Colonic mucosa (tissue), 4 donors: ENCODE measurements at regions not wholly inside any gene's neighbourhood (a gene's known extent, or its start where the extent isn't known, plus 50 kb on each side); places are given as distances from the start of the nearest gene placed in this dataset.

Experiments
- DNase-seq: peaks from one replicate; pipeline ENCODE4 v3.0.0-alpha.2; 2020
- H3K27ac ChIP-seq: fragments of 200-600 bp; one replicate; pipeline ENCODE4 v1.8.0; 2021
- H3K27me3 ChIP-seq: fragments of 200-600 bp; one replicate; pipeline ENCODE4 v1.8.0; 2021
- H3K36me3 ChIP-seq: fragments of 200-600 bp; one replicate; pipeline ENCODE4 v1.8.0; 2021
- H3K4me1 ChIP-seq: fragments of 200-600 bp; one replicate; pipeline ENCODE4 v1.8.0; 2021; ENCODE audit warnings: mild to moderate bottlenecking
- H3K4me3 ChIP-seq: fragments of 200-600 bp; one replicate; pipeline ENCODE4 v1.8.0; 2021
- H3K9ac ChIP-seq, 2 donors: one replicate each; pipeline ENCODE4 v1.7.0; 2013; ENCODE audit warnings: control low read depth in 2 of 2, low read depth in 2 of 2, low read length in 2 of 2
- H3K9me3 ChIP-seq: fragments of 200-600 bp; one replicate; pipeline ENCODE4 v1.8.0; 2021
- intact Hi-C: fragments of 100-400 bp; cut with DNase I; formaldehyde crosslinking; loops from one replicate; pipeline ENCODE4 v1.14.1; 2022
- TF ChIP-seq, protein P1 (sequence below): fragments of 200-600 bp; IDR thresholded peaks from one replicate; pipeline ENCODE4 v1.8.0; 2022; ENCODE audit warnings: antibody characterized with exemption, mild to moderate bottlenecking
- donor health status: healthy.
- donor health status: DM: no; HTN: no; CAD: no.
- donor health status: DM: no; HTN: no; CAD: no.

DNA sequence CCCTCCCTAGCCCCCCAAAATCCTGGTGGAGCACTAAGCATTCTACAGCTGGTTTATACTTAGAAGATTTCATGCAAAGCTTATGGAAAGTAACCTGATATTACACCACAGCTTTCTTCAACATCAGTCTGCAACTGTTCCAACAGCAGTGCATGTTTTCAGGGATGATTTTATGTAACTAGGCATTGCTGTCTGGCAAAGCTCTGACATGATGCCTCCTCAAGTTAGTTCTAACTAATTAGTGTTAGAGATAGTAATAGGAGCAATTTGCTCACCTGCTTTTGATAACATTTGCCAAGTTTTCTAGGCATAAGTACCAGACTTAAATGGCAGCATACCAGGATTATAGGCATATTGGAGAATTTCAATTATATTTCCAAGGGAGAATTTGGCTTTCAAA is 330.3 kb upstream of the SGO1 start:
- intact Hi-C loops: no loop called here
- no peak for DNase-seq

DNA sequence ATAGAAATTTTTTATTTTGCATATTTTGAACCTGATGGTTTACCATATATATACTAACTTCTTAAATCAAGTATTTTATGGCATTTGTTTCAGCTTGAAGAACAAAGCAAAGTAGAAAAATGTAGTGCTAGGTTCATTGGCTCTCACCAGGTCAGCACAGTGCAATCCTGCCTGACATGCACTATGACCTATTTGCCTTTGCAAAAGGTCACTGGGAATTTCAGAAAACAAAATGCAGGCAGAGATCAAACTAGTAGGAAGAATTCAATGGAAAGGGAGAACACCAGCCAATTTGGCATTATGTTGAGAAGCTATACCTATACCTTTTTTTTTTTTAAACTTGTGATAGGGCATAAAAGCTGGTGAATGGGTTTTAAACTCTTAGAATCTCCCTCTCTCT is 329.8 kb upstream of the SGO1 start:
- DNase-seq: no peak
- TF ChIP-seq, protein P1, sequence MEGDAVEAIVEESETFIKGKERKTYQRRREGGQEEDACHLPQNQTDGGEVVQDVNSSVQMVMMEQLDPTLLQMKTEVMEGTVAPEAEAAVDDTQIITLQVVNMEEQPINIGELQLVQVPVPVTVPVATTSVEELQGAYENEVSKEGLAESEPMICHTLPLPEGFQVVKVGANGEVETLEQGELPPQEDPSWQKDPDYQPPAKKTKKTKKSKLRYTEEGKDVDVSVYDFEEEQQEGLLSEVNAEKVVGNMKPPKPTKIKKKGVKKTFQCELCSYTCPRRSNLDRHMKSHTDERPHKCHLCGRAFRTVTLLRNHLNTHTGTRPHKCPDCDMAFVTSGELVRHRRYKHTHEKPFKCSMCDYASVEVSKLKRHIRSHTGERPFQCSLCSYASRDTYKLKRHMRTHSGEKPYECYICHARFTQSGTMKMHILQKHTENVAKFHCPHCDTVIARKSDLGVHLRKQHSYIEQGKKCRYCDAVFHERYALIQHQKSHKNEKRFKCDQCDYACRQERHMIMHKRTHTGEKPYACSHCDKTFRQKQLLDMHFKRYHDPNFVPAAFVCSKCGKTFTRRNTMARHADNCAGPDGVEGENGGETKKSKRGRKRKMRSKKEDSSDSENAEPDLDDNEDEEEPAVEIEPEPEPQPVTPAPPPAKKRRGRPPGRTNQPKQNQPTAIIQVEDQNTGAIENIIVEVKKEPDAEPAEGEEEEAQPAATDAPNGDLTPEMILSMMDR: no peak
- no peak overlapping the region for H3K9ac ChIP-seq
- no peaks in the 10 kb centered on the region for H3K27me3 ChIP-seq
- H3K27ac ChIP-seq: no peak overlapping the region
- no peaks in the 10 kb centered on the region for H3K36me3 ChIP-seq
- H3K4me1 ChIP-seq: no peaks in the 10 kb centered on the region
- intact Hi-C loops: no loop called here
- no peaks in the 10 kb centered on the region for H3K9me3 ChIP-seq
- no peak overlapping the region for H3K4me3 ChIP-seq

More for the DNA sequence above, 330.3 kb upstream of the SGO1 start:
- Histone ChIP-seq H3K36me3 (no peaks in the 10 kb centered on the region), H3K27ac (no peak overlapping the region), H3K9ac (no peak overlapping the region), H3K27me3 (no peaks in the 10 kb centered on the region), H3K9me3 (no peaks in the 10 kb centered on the region), H3K4me3 (no peak overlapping the region), H3K4me1 (no peaks in the 10 kb centered on the region)
- TF ChIP-seq, protein P1: no peak

DNA sequence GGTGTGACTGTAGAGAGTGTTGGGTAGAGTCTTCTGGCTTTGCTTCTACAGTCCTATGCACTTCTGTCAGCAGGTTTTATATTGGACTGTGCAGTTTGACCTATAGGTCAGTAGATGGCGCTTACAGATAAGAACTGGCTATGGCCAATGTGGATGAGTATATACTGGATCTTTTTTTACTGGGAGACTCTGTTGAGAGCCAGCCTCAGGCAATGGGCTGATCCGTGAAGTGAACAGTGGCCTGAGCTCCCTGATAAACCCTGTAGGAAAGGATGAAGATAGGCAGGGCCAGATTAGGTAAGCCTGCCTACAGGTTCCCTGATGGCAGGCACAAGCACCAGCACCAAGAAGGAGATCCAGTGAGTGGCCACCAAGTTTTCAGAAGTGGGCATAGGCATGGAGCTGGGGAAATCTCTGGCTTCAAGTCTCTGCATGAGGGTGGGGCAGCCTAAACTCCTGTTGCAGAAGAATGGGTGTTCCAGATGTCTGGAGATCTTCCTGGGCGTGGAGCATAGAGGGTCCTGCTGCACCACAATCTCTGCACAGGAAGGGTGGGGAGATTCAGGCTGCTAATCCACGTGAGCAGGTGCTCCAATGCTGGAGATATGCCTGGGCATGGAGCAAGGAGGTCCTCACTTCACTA is 326.0 kb upstream of the SGO1 start:
- Histone ChIP-seq H3K27me3 (no peaks in the 10 kb centered on the region), H3K27ac (no peak overlapping the region), H3K36me3 (no peaks in the 10 kb centered on the region), H3K9ac (no peak overlapping the region), H3K4me3 (no peak overlapping the region), H3K9me3 (no peaks in the 10 kb centered on the region), H3K4me1 (no peaks in the 10 kb centered on the region)
- TF ChIP-seq, protein P1: peak; percentile 24
- intact Hi-C loops: no loop called here
- no peak for DNase-seq

DNA sequence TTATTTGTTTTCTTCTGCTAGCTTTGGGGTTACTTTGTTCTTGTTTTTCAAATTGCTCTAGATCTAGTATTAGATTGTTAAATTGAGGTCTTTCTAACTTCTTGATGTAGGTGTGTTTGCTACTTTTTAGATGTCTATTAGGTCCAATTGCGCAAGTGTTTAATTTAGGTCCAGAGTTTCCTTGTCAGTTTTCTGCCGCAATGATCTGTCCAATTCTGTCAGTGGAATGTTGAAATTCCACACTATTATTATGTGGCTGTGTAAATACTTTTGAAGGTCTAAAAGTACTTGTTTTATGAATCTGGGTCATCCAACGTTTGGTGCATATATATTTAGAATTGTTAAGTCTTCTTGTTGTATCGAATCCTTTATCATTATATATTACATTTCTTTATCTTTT is 324.4 kb upstream of the SGO1 start:
- intact Hi-C loops: no loop called here
- Histone ChIP-seq H3K27me3 (no peaks in the 10 kb centered on the region), H3K9ac (no peak overlapping the region), H3K36me3 (no peaks in the 10 kb centered on the region), H3K4me3 (no peak overlapping the region), H3K9me3 (no peaks in the 10 kb centered on the region), H3K27ac (no peak overlapping the region), H3K4me1 (no peaks in the 10 kb centered on the region)
- TF ChIP-seq, protein P1: no peak
- no peak for DNase-seq

DNA sequence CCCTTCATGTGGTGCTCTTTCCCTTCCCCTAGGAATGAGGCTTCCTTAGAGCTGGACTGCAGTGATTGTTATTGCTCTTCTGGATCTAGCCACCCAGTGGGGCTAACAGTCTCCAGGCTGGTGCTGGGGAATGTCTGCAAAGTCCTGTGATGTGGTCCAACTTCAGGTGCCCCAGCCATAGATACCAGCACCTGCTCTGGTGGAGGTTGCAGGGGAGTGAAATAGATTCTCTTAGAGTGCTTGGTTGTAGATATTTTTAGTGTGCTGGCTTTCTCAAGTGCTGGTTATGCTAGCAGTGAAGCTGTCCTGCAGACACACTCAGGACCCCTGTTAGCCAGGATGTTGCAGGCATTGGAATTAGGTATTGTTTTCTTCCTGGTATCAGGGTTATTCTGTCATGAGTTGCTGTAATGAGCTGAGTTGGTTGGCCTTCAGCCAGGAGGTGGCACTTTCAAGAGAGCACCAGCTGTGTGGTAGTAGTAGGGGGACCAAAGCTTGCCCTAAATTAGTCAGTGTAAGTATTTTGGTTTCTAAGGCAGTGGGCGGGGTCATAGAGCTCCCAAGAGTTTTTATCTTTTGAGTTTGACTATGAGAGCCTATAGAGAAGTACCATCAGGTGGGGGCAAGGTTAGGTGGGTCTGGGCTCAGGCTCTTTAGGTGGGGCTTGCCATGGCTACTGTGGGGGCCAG is 317.5 kb upstream of the SGO1 start:
- TF ChIP-seq, protein P1: no peak
- H3K36me3 ChIP-seq: no peaks in the 10 kb centered on the region
- no peak for DNase-seq
- H3K4me3 ChIP-seq: no peak overlapping the region
- intact Hi-C loops: no loop called here
- no peak overlapping the region for H3K27ac ChIP-seq
- no peak overlapping the region for H3K9ac ChIP-seq
- H3K9me3 ChIP-seq: no peaks in the 10 kb centered on the region
- H3K27me3 ChIP-seq: no peaks in the 10 kb centered on the region
- H3K4me1 ChIP-seq: no peaks in the 10 kb centered on the region
